Fibroblast of lung (primary cell): ENCODE measurements at regions not wholly inside any gene's neighbourhood (a gene's known extent, or its start where the extent isn't known, plus 50 kb on each side); places are given as distances from the start of the nearest gene placed in this dataset.

Experiments used
- DNase-seq, 2 donors: peaks; one replicate each; pipeline versions ENCODE4 v3.0.0 to v3.0.0-alpha.2; 2010; ENCODE audit warnings: low read depth in 2 of 2
- H2AFZ ChIP-seq: 2 replicates; pipeline ENCODE4 v1.5.1; 2012; ENCODE audit warnings: low read length, control low read depth, inconsistent platforms
- H3K27ac ChIP-seq: 2 replicates; pipeline ENCODE4 v1.5.1; 2011; ENCODE audit warnings: low read length, control low read depth; ENCODE audit not compliant: insufficient read depth
- H3K27me3 ChIP-seq: 2 replicates; pipeline ENCODE4 v1.5.1; 2011; ENCODE audit warnings: mild to moderate bottlenecking, low read length; ENCODE audit not compliant: control insufficient read depth, insufficient read depth
- H3K36me3 ChIP-seq: 2 replicates; pipeline ENCODE4 v1.5.1; 2011; ENCODE audit warnings: low read length; ENCODE audit not compliant: control insufficient read depth, insufficient read depth
- H3K4me1 ChIP-seq: 2 replicates; pipeline ENCODE4 v1.5.1; 2011; ENCODE audit warnings: low read length; ENCODE audit not compliant: control insufficient read depth, insufficient read depth; ENCODE audit errors: extremely low read depth
- H3K4me2 ChIP-seq: 2 replicates; pipeline ENCODE4 v1.5.1; 2011; ENCODE audit warnings: low read length, control low read depth; ENCODE audit not compliant: insufficient read depth; ENCODE audit errors: extremely low read depth
- H3K4me3 ChIP-seq, 4 experiments: fragments of 200-600 bp in 1 of 4; sonication (generic) in 1 of 4; replicated peaks in 1 of 4; 2 replicates each; pipeline ENCODE4 v1.5.1; 2011 to 2016; ENCODE audit warnings: low read length in 4 of 4, low read depth in 3 of 4, mild to moderate bottlenecking in 3 of 4, control low read depth in 2 of 4, inconsistent platforms in 1 of 4, mixed read lengths in 1 of 4; ENCODE audit not compliant: insufficient read depth in 1 of 4; ENCODE audit errors: control extremely low read depth in 1 of 4
- H3K79me2 ChIP-seq: 2 replicates; pipeline ENCODE4 v1.5.1; 2012; ENCODE audit warnings: mild to moderate bottlenecking, low read length, inconsistent platforms; ENCODE audit not compliant: control insufficient read depth, insufficient read depth
- H3K9ac ChIP-seq: 2 replicates; pipeline ENCODE4 v1.5.1; 2011; ENCODE audit warnings: mild to moderate bottlenecking, low read length, control low read depth; ENCODE audit not compliant: insufficient read depth
- H3K9me3 ChIP-seq: 2 replicates; pipeline ENCODE4 v1.5.1; 2012; ENCODE audit warnings: low read depth, low read length; ENCODE audit not compliant: control insufficient read depth, insufficient read depth
- H4K20me1 ChIP-seq: 2 replicates; pipeline ENCODE4 v1.5.1; 2011; ENCODE audit warnings: low read length; ENCODE audit not compliant: control insufficient read depth, insufficient read depth; ENCODE audit errors: extremely low read depth
- CTCF ChIP-seq, 2 donors: IDR thresholded peaks in 1 of 2; conservative IDR thresholded peaks in 1 of 2; 1 replicate in 1 of 2; 2 replicates in 1 of 2; pipeline ENCODE4 v1.5.1; 2011 to 2012; ENCODE audit warnings: low read length in 2 of 2, control low read depth in 1 of 2, inconsistent platforms in 1 of 2, low read depth in 1 of 2, mild to moderate bottlenecking in 1 of 2
- EZH2 ChIP-seq: IDR thresholded peaks from 2 replicates; pipeline ENCODE4 v1.5.1; 2012; ENCODE audit warnings: low read length, control low read depth, mild to moderate bottlenecking; ENCODE audit errors: missing control alignments

DNA sequence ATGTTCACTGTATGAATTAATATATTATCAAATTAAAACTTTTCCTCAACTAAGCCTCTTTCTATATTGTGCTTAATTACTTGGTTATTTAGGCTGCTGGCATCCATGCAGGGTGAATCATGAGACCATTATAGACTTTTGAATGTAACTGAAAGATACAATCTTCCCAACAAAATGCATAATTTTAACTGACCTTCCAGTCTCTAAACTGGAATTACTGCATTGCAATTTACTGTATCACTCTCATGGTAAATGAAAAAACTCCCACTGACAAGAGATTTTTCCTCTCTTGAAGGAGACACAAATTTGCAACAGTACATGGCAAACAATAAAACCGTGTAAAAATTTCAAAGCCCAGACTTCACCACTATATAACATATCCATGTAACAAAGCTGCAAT lies 349.5 kb downstream of the DRD1 start:
- Histone ChIP-seq H3K4me2 (no peak overlapping the region), H4K20me1 (no peaks in the 10 kb centered on the region)

GRCh38 chr5:175092691-175093090 lies 351.3 kb downstream of the DRD1 start:
- Histone ChIP-seq H3K4me3 (no peak overlapping the region), H3K27me3 (no peaks in the 10 kb centered on the region), H4K20me1 (no peaks in the 10 kb centered on the region), H3K9ac (no peak overlapping the region), H3K27ac (no peak overlapping the region), H3K9me3 (no peaks in the 10 kb centered on the region), H3K4me1 (no peaks in the 10 kb centered on the region), H3K36me3 (no peaks in the 10 kb centered on the region), H3K4me2 (no peak overlapping the region), H3K79me2 (no peaks in the 10 kb centered on the region), H2AFZ (no peak overlapping the region)
- TF ChIP-seq CTCF (conservative IDR thresholded peaks at IDR 0.05 in 1 of 2, IDR thresholded peaks at IDR 0.05 in 1 of 2; ENCODE audit: low read depth in 1 of 2, low read length in 2 of 2) (no peak), EZH2 (no peak)
- DNase-seq = no peak

More for the DNA sequence above, 349.5 kb downstream of the DRD1 start:
- no peak for DNase-seq
- no peak overlapping the region for H3K4me3 ChIP-seq
- H3K27me3 ChIP-seq = no peaks in the 10 kb centered on the region
- H3K79me2 ChIP-seq = no peaks in the 10 kb centered on the region
- TF ChIP-seq CTCF (conservative IDR thresholded peaks at IDR 0.05 in 1 of 2, IDR thresholded peaks at IDR 0.05 in 1 of 2; ENCODE audit: low read depth in 1 of 2, low read length in 2 of 2) (no peak), EZH2 (no peak)
- H3K4me1 ChIP-seq = no peaks in the 10 kb centered on the region
- H3K9me3 ChIP-seq = no peaks in the 10 kb centered on the region
- H2AFZ ChIP-seq = no peak overlapping the region
- no peak overlapping the region for H3K27ac ChIP-seq
- H3K36me3 ChIP-seq = no peaks in the 10 kb centered on the region
- H3K9ac ChIP-seq = no peak overlapping the region

- no peaks in the 10 kb centered on the region for H3K9me3 ChIP-seq
Observed at GRCh38 chr5:175088963-175089362, 355.0 kb downstream of the DRD1 start.

More at GRCh38 chr5:175088963-175089362, 355.0 kb downstream of the DRD1 start:
- no peaks in the 10 kb centered on the region for H4K20me1 ChIP-seq
- no peaks in the 10 kb centered on the region for H3K4me1 ChIP-seq
- no peaks in the 10 kb centered on the region for H3K36me3 ChIP-seq
- no peaks in the 10 kb centered on the region for H3K27me3 ChIP-seq
- no peak for DNase-seq
- H3K79me2 ChIP-seq = no peaks in the 10 kb centered on the region
- H3K4me2 ChIP-seq = no peak overlapping the region
- no peak overlapping the region for H3K9ac ChIP-seq
- H2AFZ ChIP-seq = no peak overlapping the region
- H3K4me3 ChIP-seq = no peak overlapping the region
- TF ChIP-seq CTCF (conservative IDR thresholded peaks at IDR 0.05 in 1 of 2, IDR thresholded peaks at IDR 0.05 in 1 of 2; ENCODE audit: low read depth in 1 of 2, low read length in 2 of 2) = no peak
- no peak for TF ChIP-seq EZH2
- no peak overlapping the region for H3K27ac ChIP-seq
